OCI-LY1 (cell line): ENCODE measurements at regions not wholly inside any gene's neighbourhood (a gene's known extent, or its start where the extent isn't known, plus 50 kb on each side); places are given as distances from the start of the nearest gene placed in this dataset.

ENCODE experiments used
- H2AFZ ChIP-seq: fragments of 200-600 bp; sonication (generic), shearing (Covaris generic); 2 replicates; pipeline ENCODE4 v1.6.0; 2014; ENCODE audit warnings: antibody characterized with exemption, mild to moderate bottlenecking, low read length
- H3F3A ChIP-seq: fragments of 200-600 bp; sonication (generic), shearing (Covaris generic); 2 replicates; pipeline ENCODE4 v1.6.0; 2014; ENCODE audit warnings: mild to moderate bottlenecking, antibody characterized with exemption, low read length, moderate library complexity; ENCODE audit not compliant: insufficient read depth
- H3K27ac ChIP-seq: fragments of 200-600 bp; sonication (generic); 2 replicates; pipeline ENCODE4 v1.5.1; 2014; ENCODE audit warnings: low read length, mixed run types, mild to moderate bottlenecking, low read depth; ENCODE audit not compliant: poor library complexity, severe bottlenecking
- H3K27me3 ChIP-seq: fragments of 200-600 bp; sonication (generic); 2 replicates; pipeline ENCODE4 v1.6.0; 2014; ENCODE audit warnings: antibody characterized with exemption, mild to moderate bottlenecking, low read length, moderate library complexity; ENCODE audit not compliant: insufficient read depth
- H3K36me3 ChIP-seq: fragments of 200-600 bp; sonication (generic); 2 replicates; pipeline ENCODE4 v1.6.1; 2014; ENCODE audit warnings: mild to moderate bottlenecking, antibody characterized with exemption, low read length, moderate library complexity, mixed read lengths; ENCODE audit not compliant: insufficient read depth
- H3K4me1 ChIP-seq: fragments of 200-600 bp; sonication (generic); 2 replicates; pipeline ENCODE4 v1.5.1; 2014; ENCODE audit warnings: mild to moderate bottlenecking, low read length, moderate library complexity; ENCODE audit not compliant: insufficient read depth, severe bottlenecking
- H3K4me2 ChIP-seq: fragments of 200-600 bp; sonication (generic), shearing (Covaris generic); 2 replicates; pipeline ENCODE4 v1.6.1; 2014; ENCODE audit warnings: low read length
- H3K4me3 ChIP-seq: fragments of 200-600 bp; sonication (generic); 2 replicates; pipeline ENCODE4 v1.5.1; 2014; ENCODE audit warnings: low read length, low read depth, mild to moderate bottlenecking, mixed read lengths; ENCODE audit not compliant: poor library complexity, severe bottlenecking
- H3K79me2 ChIP-seq: fragments of 200-600 bp; shearing (Covaris generic); 2 replicates; pipeline ENCODE4 v1.6.1; 2016; ENCODE audit warnings: mixed run types, low read length, mixed read lengths; ENCODE audit not compliant: insufficient read depth
- H3K9ac ChIP-seq: fragments of 200-600 bp; sonication (generic), shearing (Covaris generic); 2 replicates; pipeline ENCODE4 v1.6.1; 2014; ENCODE audit warnings: mild to moderate bottlenecking, low read length, mixed read lengths
- H3K9me2 ChIP-seq: fragments of 200-600 bp; sonication (generic), shearing (Covaris generic); 2 replicates; pipeline ENCODE4 v1.6.1; 2014; ENCODE audit warnings: low read depth, mild to moderate bottlenecking, low read length, mixed read lengths
- H3K9me3 ChIP-seq: fragments of 200-600 bp; shearing (Covaris generic); 2 replicates; pipeline ENCODE4 v1.6.1; 2014; ENCODE audit warnings: low read length, mixed read lengths
- H4K20me1 ChIP-seq: fragments of 200-600 bp; sonication (generic), shearing (Covaris generic); 2 replicates; pipeline ENCODE4 v1.6.0; 2016; ENCODE audit warnings: mild to moderate bottlenecking, low read length; ENCODE audit not compliant: insufficient read depth
- CTCF ChIP-seq: fragments of 200-600 bp; sonication (generic), shearing (Covaris generic); IDR thresholded peaks from 2 replicates; pipeline ENCODE4 v1.5.1; 2017; ENCODE audit warnings: mild to moderate bottlenecking, antibody characterized with exemption, low read length, moderate library complexity, mixed read lengths
- EZH2 ChIP-seq: fragments of 200-600 bp; sonication (generic), shearing (Covaris generic); IDR thresholded peaks from 2 replicates; pipeline ENCODE4 v1.8.0; 2017; ENCODE audit warnings: borderline replicate concordance, mixed run types, mild to moderate bottlenecking, antibody characterized with exemption, low read length, moderate library complexity, mixed read lengths

- Histone ChIP-seq H3K27me3 (no peaks in the 10 kb centered on the region), H3K9me2 (no peaks in the 10 kb centered on the region), H2AFZ (no peak overlapping the region), H3F3A (no peaks in the 10 kb centered on the region), H3K4me2 (no peak overlapping the region), H3K27ac (no peak overlapping the region), H3K9me3 (no peaks in the 10 kb centered on the region), H3K4me3 (no peak overlapping the region), H3K36me3 (no peaks in the 10 kb centered on the region), H3K79me2 (no peaks in the 10 kb centered on the region), H3K9ac (no peak overlapping the region), H4K20me1 (no peaks in the 10 kb centered on the region), H3K4me1 (no peaks in the 10 kb centered on the region)
- TF ChIP-seq CTCF (no peak), EZH2 (no peak)
Observed at GRCh38 chr9:65411901-65412300, 126.9 kb upstream of the FOXD4L5 start.

- no peak overlapping the region for H3K27ac ChIP-seq
- no peak overlapping the region for H2AFZ ChIP-seq
- H3K4me3 ChIP-seq = no peak overlapping the region
- no peaks in the 10 kb centered on the region for H3K36me3 ChIP-seq
- H3K9me3 ChIP-seq = no peaks in the 10 kb centered on the region
- H3K9ac ChIP-seq = no peak overlapping the region
- no peaks in the 10 kb centered on the region for H4K20me1 ChIP-seq
- H3K9me2 ChIP-seq = no peaks in the 10 kb centered on the region
- TF ChIP-seq EZH2 = no peak
- TF ChIP-seq CTCF = no peak
- no peak overlapping the region for H3K4me2 ChIP-seq
- no peaks in the 10 kb centered on the region for H3K4me1 ChIP-seq
- H3F3A ChIP-seq = no peaks in the 10 kb centered on the region
- no peaks in the 10 kb centered on the region for H3K79me2 ChIP-seq
- no peaks in the 10 kb centered on the region for H3K27me3 ChIP-seq
Observed at GRCh38 chr9:65411336-65411735, 126.3 kb upstream of the FOXD4L5 start.

GRCh38 chr9:65410926-65411325 is 125.9 kb upstream of the FOXD4L5 start:
- Histone ChIP-seq H3K4me1 (no peaks in the 10 kb centered on the region), H3K27me3 (no peaks in the 10 kb centered on the region), H3K4me2 (no peak overlapping the region), H4K20me1 (no peaks in the 10 kb centered on the region), H3K79me2 (no peaks in the 10 kb centered on the region), H3K27ac (no peak overlapping the region), H3K9me3 (no peaks in the 10 kb centered on the region), H3F3A (no peaks in the 10 kb centered on the region), H3K9me2 (no peaks in the 10 kb centered on the region), H2AFZ (no peak overlapping the region), H3K36me3 (no peaks in the 10 kb centered on the region), H3K9ac (no peak overlapping the region), H3K4me3 (no peak overlapping the region)
- no peak for TF ChIP-seq CTCF
- no peak for TF ChIP-seq EZH2
